IMR-90 (cell line): ENCODE measurements at regions not wholly inside any gene's neighbourhood (a gene's known extent, or its start where the extent isn't known, plus 50 kb on each side); places are given as distances from the start of the nearest gene placed in this dataset.

ENCODE experiments used
- ATAC-seq: fragments of 200-7000 bp; cut with Tn5 transposase; 2 replicates; pipeline ENCODE4 v1.9.1; 2020; ENCODE audit warnings: low read depth, mild to moderate bottlenecking, moderate library complexity
- BruUV-seq: library from RNA; stranded (reverse); fragments of 400-500 nt; replicated peaks from 2 replicates; lab custom pipeline; 2021; lab: Mats Ljungman, UMichigan
- CTCF ChIA-PET: fragments of 300-600 bp; formaldehyde crosslinking; extraction: SDS; loops from one replicate; lab custom pipeline; 2021; ENCODE audit warnings: antibody characterized with exemption; lab: Yijun Ruan, JAX
- POLR2A ChIA-PET: fragments of 300-600 bp; sonication (Branson Sonifier 250); formaldehyde crosslinking; loops from one replicate; lab custom pipeline; 2022; ENCODE audit warnings: antibody characterized with exemption; ENCODE audit not compliant: unreplicated experiment; lab: Charles Lee
- DNase-seq: peaks from one replicate; pipeline ENCODE4 v3.0.0; 2013
- H2AFZ ChIP-seq: replicated peaks from 2 replicates; pipeline ENCODE3; 2013; ENCODE audit warnings: low read length, mild to moderate bottlenecking; ENCODE audit not compliant: poor library complexity
- H2AK5ac ChIP-seq: 2 replicates; pipeline ENCODE4 v1.6.1; 2013; ENCODE audit warnings: low read depth, low read length, inconsistent platforms
- H2AK9ac ChIP-seq: replicated peaks from 2 replicates; pipeline ENCODE3; 2013; ENCODE audit warnings: mild to moderate bottlenecking, low read depth, low read length, moderate library complexity; ENCODE audit not compliant: poor library complexity
- H2BK120ac ChIP-seq: 2 replicates; pipeline ENCODE4 v1.6.1; 2013; ENCODE audit warnings: low read depth, low read length, inconsistent platforms
- H2BK15ac ChIP-seq: 3 replicates; pipeline ENCODE4 v1.6.1; 2013; ENCODE audit warnings: low read depth, low read length, inconsistent platforms
- H2BK20ac ChIP-seq: 2 replicates; pipeline ENCODE4 v1.6.1; 2013; ENCODE audit warnings: low read depth, mild to moderate bottlenecking, inconsistent platforms, low read length, moderate library complexity
- H2BK5ac ChIP-seq: 2 replicates; pipeline ENCODE4 v1.6.1; 2013; ENCODE audit warnings: mild to moderate bottlenecking, low read depth, low read length, inconsistent platforms; ENCODE audit not compliant: poor library complexity, severe bottlenecking
- H3K14ac ChIP-seq: replicated peaks from 2 replicates; pipeline ENCODE4 v1.6.1; 2013; ENCODE audit warnings: low read depth, low read length, inconsistent platforms
- H3K18ac ChIP-seq: 2 replicates; pipeline ENCODE4 v1.6.1; 2013; ENCODE audit warnings: low read depth, low read length, control low read depth
- H3K23ac ChIP-seq: 2 replicates; pipeline ENCODE4 v1.6.1; 2013; ENCODE audit warnings: low read depth, low read length, inconsistent platforms
- H3K27ac ChIP-seq: 2 replicates; pipeline ENCODE4 v1.5.1; 2013; ENCODE audit warnings: mild to moderate bottlenecking, control low read depth, low read length; ENCODE audit not compliant: insufficient read depth
- H3K27me3 ChIP-seq: 2 replicates; pipeline ENCODE4 v1.6.1; 2013; ENCODE audit warnings: low read length; ENCODE audit not compliant: control insufficient read depth, insufficient read depth
- H3K36me3 ChIP-seq: 2 replicates; pipeline ENCODE4 v1.6.1; 2013; ENCODE audit warnings: low read length, mixed read lengths; ENCODE audit not compliant: control insufficient read depth, insufficient read depth
- H3K4ac ChIP-seq: 2 replicates; pipeline ENCODE4 v1.6.1; 2013; ENCODE audit warnings: low read depth, low read length, inconsistent platforms
- H3K4me1 ChIP-seq: 2 replicates; pipeline ENCODE4 v1.6.1; 2013; ENCODE audit warnings: low read length, mixed read lengths; ENCODE audit not compliant: control insufficient read depth, insufficient read depth
- H3K4me2 ChIP-seq: 2 replicates; pipeline ENCODE4 v1.6.1; 2013; ENCODE audit warnings: low read depth, mild to moderate bottlenecking, control low read depth, low read length, moderate library complexity
- H3K4me3 ChIP-seq: 2 replicates; pipeline ENCODE4 v1.5.1; 2013; ENCODE audit warnings: low read depth, mild to moderate bottlenecking, control low read depth, low read length, moderate library complexity; ENCODE audit not compliant: insufficient read depth
- H3K56ac ChIP-seq: 2 replicates; pipeline ENCODE4 v1.6.1; 2013; ENCODE audit warnings: low read length, inconsistent platforms; ENCODE audit not compliant: insufficient read depth; ENCODE audit errors: extremely low read depth
- H3K79me1 ChIP-seq, 2 experiments: 2 replicates each; pipeline ENCODE4 v1.6.1; 2013; ENCODE audit warnings: low read length in 2 of 2, inconsistent platforms in 1 of 2, low read depth in 1 of 2
- H3K9ac ChIP-seq: 2 replicates; pipeline ENCODE4 v1.6.1; 2013; ENCODE audit warnings: low read depth, low read length, control low read depth
- H3K9me1 ChIP-seq: 2 replicates; pipeline ENCODE4 v1.6.1; 2013; ENCODE audit warnings: low read length, inconsistent platforms; ENCODE audit not compliant: insufficient read depth
- H3K9me3 ChIP-seq: 2 replicates; pipeline ENCODE4 v1.6.1; 2013; ENCODE audit warnings: low read length; ENCODE audit not compliant: control insufficient read depth, insufficient read depth
- H4K20me1 ChIP-seq: 2 replicates; pipeline ENCODE4 v1.6.1; 2013; ENCODE audit warnings: low read length, inconsistent platforms; ENCODE audit not compliant: insufficient read depth
- H4K5ac ChIP-seq: 2 replicates; pipeline ENCODE4 v1.6.1; 2013; ENCODE audit warnings: mild to moderate bottlenecking, low read depth, low read length, control low read depth
- H4K8ac ChIP-seq, 2 experiments: 2 replicates each; pipeline ENCODE4 v1.6.1; 2013; ENCODE audit warnings: low read depth in 2 of 2, low read length in 2 of 2, control low read depth in 1 of 2, inconsistent platforms in 1 of 2
- H4K91ac ChIP-seq: 2 replicates; pipeline ENCODE4 v1.6.1; 2013; ENCODE audit warnings: low read depth, low read length, inconsistent platforms; ENCODE audit not compliant: insufficient read depth
- BHLHE40 ChIP-seq: fragments of 150-350 bp; IDR thresholded peaks from 2 replicates; pipeline ENCODE4 v1.6.1; 2016; ENCODE audit warnings: mild to moderate bottlenecking, low read depth, low read length
- CEBPB ChIP-seq: IDR thresholded peaks from 2 replicates; pipeline ENCODE4 v1.6.1; 2012; ENCODE audit warnings: low read depth, low read length, improper control_type of control experiment
- CHD1 ChIP-seq: IDR thresholded peaks from 2 replicates; pipeline ENCODE4 v1.6.1; 2012; ENCODE audit warnings: low read depth, low read length, improper control_type of control experiment
- ELK1 ChIP-seq: fragments of 150-350 bp; IDR thresholded peaks from 2 replicates; pipeline ENCODE4 v1.6.1; 2016; ENCODE audit warnings: low read depth, mild to moderate bottlenecking, low read length, moderate library complexity, borderline replicate concordance
- FOS ChIP-seq: fragments of 150-350 bp; IDR thresholded peaks from 2 replicates; pipeline ENCODE4 v1.6.1; 2016; ENCODE audit warnings: low read depth, low read length
- MAFK ChIP-seq: IDR thresholded peaks from 2 replicates; pipeline ENCODE4 v1.6.1; 2012; ENCODE audit warnings: low read depth, low read length, improper control_type of control experiment
- MAZ ChIP-seq: IDR thresholded peaks from 2 replicates; pipeline ENCODE4 v1.6.1; 2012; ENCODE audit warnings: low read depth, mild to moderate bottlenecking, low read length, improper control_type of control experiment, moderate library complexity, borderline replicate concordance
- MXI1 ChIP-seq: IDR thresholded peaks from 2 replicates; pipeline ENCODE4 v1.6.1; 2012; ENCODE audit warnings: low read depth, mild to moderate bottlenecking, low read length, moderate library complexity, borderline replicate concordance
- NFE2L2 ChIP-seq: fragments of 150-350 bp; IDR thresholded peaks from 2 replicates; pipeline ENCODE4 v1.6.1; 2016; ENCODE audit warnings: low read depth, mild to moderate bottlenecking, low read length
- POLR2A ChIP-seq: IDR thresholded peaks from 2 replicates; pipeline ENCODE4 v1.6.1; 2012; ENCODE audit warnings: mild to moderate bottlenecking, low read depth, low read length
- RAD21 ChIP-seq: IDR thresholded peaks from 2 replicates; pipeline ENCODE4 v1.6.1; 2012; ENCODE audit warnings: low read length, improper control_type of control experiment
- RCOR1 ChIP-seq: IDR thresholded peaks from 2 replicates; pipeline ENCODE4 v1.6.1; 2012; ENCODE audit warnings: mild to moderate bottlenecking, low read length, improper control_type of control experiment; ENCODE audit not compliant: insufficient replicate concordance
- RFX5 ChIP-seq: IDR thresholded peaks from 2 replicates; pipeline ENCODE4 v1.8.0; 2012; ENCODE audit warnings: low read depth, mild to moderate bottlenecking, low read length, moderate library complexity
- SMC3 ChIP-seq: fragments of 150-350 bp; IDR thresholded peaks from 2 replicates; pipeline ENCODE4 v1.6.1; 2016; ENCODE audit warnings: low read depth, mild to moderate bottlenecking, antibody characterized with exemption, low read length, moderate library complexity
- USF2 ChIP-seq: fragments of 150-350 bp; IDR thresholded peaks from 2 replicates; pipeline ENCODE4 v1.6.1; 2017; ENCODE audit warnings: mild to moderate bottlenecking, antibody characterized with exemption, low read length, low read depth
- WGBS, 2 experiments: methylation state at CpG; one replicate each; pipeline versions ENCODE4 v1.1.5 to v1.1.7; 2013; ENCODE audit warnings: missing lambda C conversion rate in 2 of 2; ENCODE audit not compliant: insufficient read length in 1 of 2; ENCODE audit errors: extremely low coverage in 2 of 2; 5-methylcytosine and 5-hydroxymethylcytosine counted together
- dilution Hi-C: fragments of 300-500 bp; cut with HindIII; formaldehyde crosslinking; loops from one replicate; pipeline ENCODE4 v1.14.3; 2018; ENCODE audit warnings: low sequenced_read_pairs; ENCODE audit not compliant: unreplicated experiment
- in situ Hi-C: fragments of 300-500 bp; cut with MboI; formaldehyde crosslinking; loops from 3 replicates; pipeline ENCODE4 v1.14.3; 2019; ENCODE audit warnings: low sequenced_read_pairs, inconsistent platforms, mixed read lengths
- intact Hi-C: fragments of 100-400 bp; cut with micrococcal nuclease; formaldehyde crosslinking; loops from 2 replicates; pipeline ENCODE4 v1.10.0; 2022
- TF ChIP-seq, protein P1 (sequence below): conservative IDR thresholded peaks from 2 replicates; pipeline ENCODE4 v1.5.1; 2012; ENCODE audit warnings: mild to moderate bottlenecking, low read depth, low read length, improper control_type of control experiment

- Histone ChIP-seq H2BK120ac (no peak overlapping the region), H3K36me3 (no peaks in the 10 kb centered on the region), H3K4me2 (no peak overlapping the region), H2BK15ac (no peak overlapping the region), H3K9ac (no peak overlapping the region), H3K23ac (no peak overlapping the region), H3K27me3 (no peaks in the 10 kb centered on the region), H3K14ac (no peak overlapping the region), H2AFZ (no peak overlapping the region), H3K9me3 (peaks cover 2% of the 10 kb centered on the region; the same call in 1 of the 2 replicates), H4K91ac (no peak overlapping the region), H3K27ac (no peak overlapping the region), H3K9me1 (no peaks in the 10 kb centered on the region), H4K20me1 (no peaks in the 10 kb centered on the region), H2BK20ac (no peak overlapping the region), H3K4me3 (no peak overlapping the region), H3K56ac (no peak overlapping the region), H3K79me1 (no peaks in the 10 kb centered on the region), H3K18ac (no peak overlapping the region), H4K8ac (no peak overlapping the region), H4K5ac (no peak overlapping the region), H3K4me1 (no peaks in the 10 kb centered on the region), H3K4ac (no peak overlapping the region), H2AK9ac (no peak overlapping the region), H2AK5ac (no peak overlapping the region), H2BK5ac (no peak overlapping the region)
- no TSS peak for BruUV-seq
- no peak for TF ChIP-seq MAZ
- TF ChIP-seq NFE2L2 = no peak
- no peak for TF ChIP-seq SMC3
- no peak for TF ChIP-seq FOS
- TF ChIP-seq, protein P1, sequence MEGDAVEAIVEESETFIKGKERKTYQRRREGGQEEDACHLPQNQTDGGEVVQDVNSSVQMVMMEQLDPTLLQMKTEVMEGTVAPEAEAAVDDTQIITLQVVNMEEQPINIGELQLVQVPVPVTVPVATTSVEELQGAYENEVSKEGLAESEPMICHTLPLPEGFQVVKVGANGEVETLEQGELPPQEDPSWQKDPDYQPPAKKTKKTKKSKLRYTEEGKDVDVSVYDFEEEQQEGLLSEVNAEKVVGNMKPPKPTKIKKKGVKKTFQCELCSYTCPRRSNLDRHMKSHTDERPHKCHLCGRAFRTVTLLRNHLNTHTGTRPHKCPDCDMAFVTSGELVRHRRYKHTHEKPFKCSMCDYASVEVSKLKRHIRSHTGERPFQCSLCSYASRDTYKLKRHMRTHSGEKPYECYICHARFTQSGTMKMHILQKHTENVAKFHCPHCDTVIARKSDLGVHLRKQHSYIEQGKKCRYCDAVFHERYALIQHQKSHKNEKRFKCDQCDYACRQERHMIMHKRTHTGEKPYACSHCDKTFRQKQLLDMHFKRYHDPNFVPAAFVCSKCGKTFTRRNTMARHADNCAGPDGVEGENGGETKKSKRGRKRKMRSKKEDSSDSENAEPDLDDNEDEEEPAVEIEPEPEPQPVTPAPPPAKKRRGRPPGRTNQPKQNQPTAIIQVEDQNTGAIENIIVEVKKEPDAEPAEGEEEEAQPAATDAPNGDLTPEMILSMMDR = no peak
- no peak for TF ChIP-seq BHLHE40
- no peak for TF ChIP-seq POLR2A
- no peak for TF ChIP-seq RAD21
- no peak for TF ChIP-seq MXI1
- TF ChIP-seq MAFK = no peak
- TF ChIP-seq RCOR1 = no peak
- TF ChIP-seq USF2 = no peak
- TF ChIP-seq CEBPB = no peak
- no peak for TF ChIP-seq ELK1
- no peak for TF ChIP-seq CHD1
- no peak for TF ChIP-seq RFX5
- dilution Hi-C loops = no loop called here
- WGBS, 2 experiments = 95% methylated on average over 35 of the region's 39 CpGs; no CpG with 5 or more reads in 1 of the 2 experiments
- in situ Hi-C loops = no loop called here
- POLR2A ChIA-PET = no interaction called here
- ATAC-seq (no peak), DNase-seq (no peak)
- CTCF ChIA-PET = no interaction called here
- intact Hi-C loops = no loop called here
Measured at GRCh38 chr4:25506032-25506571, 129.0 kb downstream of the ANAPC4 start.
